ENCODE measurements at regions not wholly inside any gene's neighbourhood (a gene's known extent, or its start where the extent isn't known, plus 50 kb on each side); places are given as distances from the start of the nearest gene placed in this dataset.

GRCh38 chr2:122422384-122422991 lies 667.0 kb downstream of the TSN start:
- TF ChIP-seq BACH1 (IDR thresholded peaks at IDR 0.05; ENCODE audit: low read length): no peak
- no peak for TF ChIP-seq ZNF274 (IDR thresholded peaks at IDR 0.05; ENCODE audit: borderline replicate concordance, extremely low read depth, low read length)
- TF ChIP-seq EZH2 (IDR thresholded peaks at IDR 0.05; ENCODE audit: low read depth, low read length, severe bottlenecking): no peak
- TF ChIP-seq CHD1 (IDR thresholded peaks at IDR 0.05; ENCODE audit: low read depth, low read length): no peak
- TF ChIP-seq, protein P1, sequence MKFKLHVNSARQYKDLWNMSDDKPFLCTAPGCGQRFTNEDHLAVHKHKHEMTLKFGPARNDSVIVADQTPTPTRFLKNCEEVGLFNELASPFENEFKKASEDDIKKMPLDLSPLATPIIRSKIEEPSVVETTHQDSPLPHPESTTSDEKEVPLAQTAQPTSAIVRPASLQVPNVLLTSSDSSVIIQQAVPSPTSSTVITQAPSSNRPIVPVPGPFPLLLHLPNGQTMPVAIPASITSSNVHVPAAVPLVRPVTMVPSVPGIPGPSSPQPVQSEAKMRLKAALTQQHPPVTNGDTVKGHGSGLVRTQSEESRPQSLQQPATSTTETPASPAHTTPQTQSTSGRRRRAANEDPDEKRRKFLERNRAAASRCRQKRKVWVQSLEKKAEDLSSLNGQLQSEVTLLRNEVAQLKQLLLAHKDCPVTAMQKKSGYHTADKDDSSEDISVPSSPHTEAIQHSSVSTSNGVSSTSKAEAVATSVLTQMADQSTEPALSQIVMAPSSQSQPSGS (IDR thresholded peaks at IDR 0.05; ENCODE audit: low read length): no peak
